OCI-LY1 (cell line): ENCODE measurements at regions not wholly inside any gene's neighbourhood (a gene's known extent, or its start where the extent isn't known, plus 50 kb on each side); places are given as distances from the start of the nearest gene placed in this dataset.

Experiments used
- H2AFZ ChIP-seq: fragments of 200-600 bp; sonication (generic), shearing (Covaris generic); 2 replicates; pipeline ENCODE4 v1.6.0; 2014; ENCODE audit warnings: antibody characterized with exemption, mild to moderate bottlenecking, low read length
- H3F3A ChIP-seq: fragments of 200-600 bp; sonication (generic), shearing (Covaris generic); 2 replicates; pipeline ENCODE4 v1.6.0; 2014; ENCODE audit warnings: mild to moderate bottlenecking, antibody characterized with exemption, low read length, moderate library complexity; ENCODE audit not compliant: insufficient read depth
- H3K27ac ChIP-seq: fragments of 200-600 bp; sonication (generic); 2 replicates; pipeline ENCODE4 v1.5.1; 2014; ENCODE audit warnings: low read length, mixed run types, mild to moderate bottlenecking, low read depth; ENCODE audit not compliant: poor library complexity, severe bottlenecking
- H3K27me3 ChIP-seq: fragments of 200-600 bp; sonication (generic); 2 replicates; pipeline ENCODE4 v1.6.0; 2014; ENCODE audit warnings: antibody characterized with exemption, mild to moderate bottlenecking, low read length, moderate library complexity; ENCODE audit not compliant: insufficient read depth
- H3K36me3 ChIP-seq: fragments of 200-600 bp; sonication (generic); 2 replicates; pipeline ENCODE4 v1.6.1; 2014; ENCODE audit warnings: mild to moderate bottlenecking, antibody characterized with exemption, low read length, moderate library complexity, mixed read lengths; ENCODE audit not compliant: insufficient read depth
- H3K4me1 ChIP-seq: fragments of 200-600 bp; sonication (generic); 2 replicates; pipeline ENCODE4 v1.5.1; 2014; ENCODE audit warnings: mild to moderate bottlenecking, low read length, moderate library complexity; ENCODE audit not compliant: insufficient read depth, severe bottlenecking
- H3K4me2 ChIP-seq: fragments of 200-600 bp; sonication (generic), shearing (Covaris generic); 2 replicates; pipeline ENCODE4 v1.6.1; 2014; ENCODE audit warnings: low read length
- H3K4me3 ChIP-seq: fragments of 200-600 bp; sonication (generic); 2 replicates; pipeline ENCODE4 v1.5.1; 2014; ENCODE audit warnings: low read length, low read depth, mild to moderate bottlenecking, mixed read lengths; ENCODE audit not compliant: poor library complexity, severe bottlenecking
- H3K79me2 ChIP-seq: fragments of 200-600 bp; shearing (Covaris generic); 2 replicates; pipeline ENCODE4 v1.6.1; 2016; ENCODE audit warnings: mixed run types, low read length, mixed read lengths; ENCODE audit not compliant: insufficient read depth
- H3K9ac ChIP-seq: fragments of 200-600 bp; sonication (generic), shearing (Covaris generic); 2 replicates; pipeline ENCODE4 v1.6.1; 2014; ENCODE audit warnings: mild to moderate bottlenecking, low read length, mixed read lengths
- H3K9me2 ChIP-seq: fragments of 200-600 bp; sonication (generic), shearing (Covaris generic); 2 replicates; pipeline ENCODE4 v1.6.1; 2014; ENCODE audit warnings: low read depth, mild to moderate bottlenecking, low read length, mixed read lengths
- H3K9me3 ChIP-seq: fragments of 200-600 bp; shearing (Covaris generic); 2 replicates; pipeline ENCODE4 v1.6.1; 2014; ENCODE audit warnings: low read length, mixed read lengths
- H4K20me1 ChIP-seq: fragments of 200-600 bp; sonication (generic), shearing (Covaris generic); 2 replicates; pipeline ENCODE4 v1.6.0; 2016; ENCODE audit warnings: mild to moderate bottlenecking, low read length; ENCODE audit not compliant: insufficient read depth
- CTCF ChIP-seq: fragments of 200-600 bp; sonication (generic), shearing (Covaris generic); IDR thresholded peaks from 2 replicates; pipeline ENCODE4 v1.5.1; 2017; ENCODE audit warnings: mild to moderate bottlenecking, antibody characterized with exemption, low read length, moderate library complexity, mixed read lengths
- EZH2 ChIP-seq: fragments of 200-600 bp; sonication (generic), shearing (Covaris generic); IDR thresholded peaks from 2 replicates; pipeline ENCODE4 v1.8.0; 2017; ENCODE audit warnings: borderline replicate concordance, mixed run types, mild to moderate bottlenecking, antibody characterized with exemption, low read length, moderate library complexity, mixed read lengths

- Histone ChIP-seq H3F3A (no peaks in the 10 kb centered on the region), H2AFZ (no peak overlapping the region), H3K4me3 (no peak overlapping the region), H3K9me3 (no peaks in the 10 kb centered on the region), H3K4me1 (no peaks in the 10 kb centered on the region), H3K27ac (no peak overlapping the region), H3K4me2 (no peak overlapping the region), H3K36me3 (no peaks in the 10 kb centered on the region), H3K9me2 (no peaks in the 10 kb centered on the region), H3K9ac (no peak overlapping the region), H3K27me3 (no peaks in the 10 kb centered on the region), H3K79me2 (no peaks in the 10 kb centered on the region), H4K20me1 (no peaks in the 10 kb centered on the region)
- TF ChIP-seq CTCF (no peak), EZH2 (no peak)
Observed at GRCh38 chr9:23608456-23608855, 217.6 kb downstream of the ELAVL2 start.

GRCh38 chr9:23611869-23612268 lies 214.2 kb downstream of the ELAVL2 start:
- Histone ChIP-seq H3K27me3 (no peaks in the 10 kb centered on the region), H3K9ac (no peak overlapping the region), H3K79me2 (no peaks in the 10 kb centered on the region), H3K9me2 (no peaks in the 10 kb centered on the region), H3K4me1 (no peaks in the 10 kb centered on the region), H3K4me2 (no peak overlapping the region), H3K9me3 (no peaks in the 10 kb centered on the region), H3K36me3 (no peaks in the 10 kb centered on the region), H3F3A (no peaks in the 10 kb centered on the region), H3K27ac (no peak overlapping the region), H3K4me3 (no peak overlapping the region), H2AFZ (no peak overlapping the region), H4K20me1 (no peaks in the 10 kb centered on the region)
- TF ChIP-seq CTCF: no peak
- no peak for TF ChIP-seq EZH2

GRCh38 chr9:23615569-23615968 lies 210.5 kb downstream of the ELAVL2 start:
- Histone ChIP-seq H3K4me2 (no peak overlapping the region), H3K4me3 (no peak overlapping the region), H3K27me3 (no peaks in the 10 kb centered on the region), H3K27ac (no peak overlapping the region), H3K79me2 (no peaks in the 10 kb centered on the region), H3K36me3 (no peaks in the 10 kb centered on the region), H3F3A (no peaks in the 10 kb centered on the region), H4K20me1 (no peaks in the 10 kb centered on the region), H3K9me3 (no peaks in the 10 kb centered on the region), H3K9ac (no peak overlapping the region), H3K9me2 (no peaks in the 10 kb centered on the region), H2AFZ (no peak overlapping the region), H3K4me1 (no peaks in the 10 kb centered on the region)
- TF ChIP-seq CTCF (no peak), EZH2 (no peak)
